Lung (tissue), 11 donors: ENCODE measurements at regions not wholly inside any gene's neighbourhood (a gene's known extent, or its start where the extent isn't known, plus 50 kb on each side); places are given as distances from the start of the nearest gene placed in this dataset.

Experiments
- ATAC-seq: fragments of 200-7000 bp; cut with Tn5 transposase; one replicate; pipeline ENCODE4 v1.9.1; 2020; ENCODE audit warnings: moderate number of reproducible peaks; ENCODE audit not compliant: insufficient read depth, low FRiP score
- DNase-seq, 3 donors: peaks; one replicate each; pipeline ENCODE4 v3.0.0-alpha.2; 2013 to 2017
- H3K27ac ChIP-seq, 2 donors: one replicate each; pipeline ENCODE4 v1.5.1; 2013; ENCODE audit warnings: mild to moderate bottlenecking in 2 of 2, moderate library complexity in 2 of 2, control low read depth in 1 of 2, inconsistent platforms in 1 of 2, low read depth in 1 of 2, low read length in 1 of 2
- H3K27me3 ChIP-seq, 3 donors: one replicate each; pipeline ENCODE4 v1.5.1; 2013; ENCODE audit warnings: low read length in 2 of 3; ENCODE audit not compliant: control insufficient read depth in 3 of 3, insufficient read depth in 3 of 3
- H3K36me3 ChIP-seq, 4 donors: one replicate each; pipeline ENCODE4 v1.5.1; 2013; ENCODE audit warnings: low read length in 4 of 4, mild to moderate bottlenecking in 1 of 4, moderate library complexity in 1 of 4; ENCODE audit not compliant: control insufficient read depth in 4 of 4, insufficient read depth in 4 of 4
- H3K4me1 ChIP-seq, 5 donors: one replicate each; pipeline ENCODE4 v1.5.1; 2013; ENCODE audit warnings: low read length in 5 of 5, mild to moderate bottlenecking in 2 of 5, moderate library complexity in 1 of 5; ENCODE audit not compliant: control insufficient read depth in 5 of 5, insufficient read depth in 5 of 5
- H3K4me3 ChIP-seq: one replicate; pipeline ENCODE4 v1.5.1; 2013; ENCODE audit warnings: mild to moderate bottlenecking, control low read depth, moderate library complexity
- H3K9ac ChIP-seq, 2 donors: one replicate each; pipeline ENCODE4 v1.5.1; 2013; ENCODE audit warnings: low read length in 2 of 2, control low read depth in 1 of 2; ENCODE audit not compliant: insufficient read depth in 1 of 2
- H3K9me3 ChIP-seq, 4 donors: one replicate each; pipeline ENCODE4 v1.5.1; 2013; ENCODE audit warnings: low read length in 3 of 4, mild to moderate bottlenecking in 1 of 4, moderate library complexity in 1 of 4; ENCODE audit not compliant: control insufficient read depth in 4 of 4, insufficient read depth in 3 of 4
- WGBS, 2 donors: extraction: QIAGEN DNeasy Blood & Tissue Kit; methylation state at CpG; one replicate each; pipeline ENCODE4 v1.1.7; 2013; 5-methylcytosine and 5-hydroxymethylcytosine counted together
- TF ChIP-seq, protein P1 (sequence below): IDR thresholded peaks from 2 replicates; pipeline ENCODE4 v1.5.1; 2012; ENCODE audit warnings: mild to moderate bottlenecking; ENCODE audit errors: control extremely low read depth, extremely low read depth
- donor health status: control.
- donor health status: control.
- donor health status: Bipolar disorder and iron deficiency.
- donor health status: healthy.
- donor health status: DM: yes; HTN: yes; CAD: no.

DNA sequence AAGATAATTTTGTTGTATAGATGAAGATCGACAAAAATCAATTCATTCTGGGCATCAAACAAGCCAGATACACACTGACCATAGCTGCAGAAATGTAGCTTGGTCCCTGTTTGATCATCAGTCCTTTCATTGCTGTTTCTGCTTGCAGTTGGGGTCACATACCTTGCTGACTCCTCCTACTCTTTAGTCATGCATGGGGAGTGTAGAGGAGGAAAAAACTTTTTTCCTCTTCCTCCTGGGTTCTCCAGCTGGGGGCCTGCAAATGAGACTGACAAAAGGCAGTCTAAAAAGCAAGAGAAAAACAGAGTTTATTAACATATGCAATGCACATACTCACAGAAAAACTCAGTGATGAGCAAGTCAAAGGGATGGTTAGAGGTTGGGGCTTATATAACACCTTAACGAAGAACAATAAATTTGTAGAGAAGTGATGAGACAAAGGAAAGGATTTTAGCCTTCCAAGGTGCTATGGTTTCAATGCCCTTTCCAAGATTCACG lies 105.8 kb downstream of the QRSL1 start:
- Histone ChIP-seq H3K27ac (no peak overlapping the region), H3K36me3 (no peaks in the 10 kb centered on the region), H3K4me1 (peaks cover 0 to 1% (median 0%) of the 10 kb centered on the region in 5 donors), H3K27me3 (no peaks in the 10 kb centered on the region), H3K4me3 (no peak overlapping the region), H3K9ac (no peak overlapping the region), H3K9me3 (peaks cover 0 to 1% (median 0%) of the 10 kb centered on the region in 4 donors)
- ATAC-seq, result no peak
- TF ChIP-seq, protein P1, sequence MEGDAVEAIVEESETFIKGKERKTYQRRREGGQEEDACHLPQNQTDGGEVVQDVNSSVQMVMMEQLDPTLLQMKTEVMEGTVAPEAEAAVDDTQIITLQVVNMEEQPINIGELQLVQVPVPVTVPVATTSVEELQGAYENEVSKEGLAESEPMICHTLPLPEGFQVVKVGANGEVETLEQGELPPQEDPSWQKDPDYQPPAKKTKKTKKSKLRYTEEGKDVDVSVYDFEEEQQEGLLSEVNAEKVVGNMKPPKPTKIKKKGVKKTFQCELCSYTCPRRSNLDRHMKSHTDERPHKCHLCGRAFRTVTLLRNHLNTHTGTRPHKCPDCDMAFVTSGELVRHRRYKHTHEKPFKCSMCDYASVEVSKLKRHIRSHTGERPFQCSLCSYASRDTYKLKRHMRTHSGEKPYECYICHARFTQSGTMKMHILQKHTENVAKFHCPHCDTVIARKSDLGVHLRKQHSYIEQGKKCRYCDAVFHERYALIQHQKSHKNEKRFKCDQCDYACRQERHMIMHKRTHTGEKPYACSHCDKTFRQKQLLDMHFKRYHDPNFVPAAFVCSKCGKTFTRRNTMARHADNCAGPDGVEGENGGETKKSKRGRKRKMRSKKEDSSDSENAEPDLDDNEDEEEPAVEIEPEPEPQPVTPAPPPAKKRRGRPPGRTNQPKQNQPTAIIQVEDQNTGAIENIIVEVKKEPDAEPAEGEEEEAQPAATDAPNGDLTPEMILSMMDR, result no peak
- DNase-seq, result no peak
- WGBS, 2 donors, result 73 to 74% methylated on average over 3 of the region's 3 CpGs

DNA sequence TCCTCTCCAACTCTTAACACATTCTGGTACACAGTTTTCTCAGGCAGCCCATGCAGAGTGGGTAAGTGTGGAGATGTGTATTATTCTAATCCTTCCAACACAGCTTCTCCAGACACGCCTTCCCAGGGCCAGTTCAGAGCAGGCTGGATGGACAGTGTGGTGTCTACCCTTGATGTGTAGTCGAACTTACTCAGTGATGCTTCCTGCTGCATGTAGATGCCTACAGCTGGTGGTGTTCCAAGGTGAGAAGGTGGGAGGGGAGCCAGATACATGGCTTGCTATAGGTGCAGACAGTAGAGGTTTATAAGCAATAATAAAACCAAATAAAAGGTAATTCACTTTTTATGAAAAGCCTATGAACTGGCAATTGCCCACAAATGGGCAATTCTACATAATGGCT lies 104.0 kb downstream of the QRSL1 start:
- no peak overlapping the region for H3K27ac ChIP-seq
- H3K27me3 ChIP-seq, result no peaks in the 10 kb centered on the region
- TF ChIP-seq, protein P1, result no peak
- no peak overlapping the region for H3K4me3 ChIP-seq
- peaks cover 0 to 4% (median 0%) of the 10 kb centered on the region in 5 donors for H3K4me1 ChIP-seq
- WGBS, 2 donors, result 86 to 93% methylated on average over 2 of the region's 2 CpGs
- no peak overlapping the region for H3K9ac ChIP-seq
- no peak for DNase-seq
- H3K9me3 ChIP-seq, result peaks cover 0 to 1% (median 0%) of the 10 kb centered on the region in 4 donors
- no peak for ATAC-seq
- no peaks in the 10 kb centered on the region for H3K36me3 ChIP-seq

DNA sequence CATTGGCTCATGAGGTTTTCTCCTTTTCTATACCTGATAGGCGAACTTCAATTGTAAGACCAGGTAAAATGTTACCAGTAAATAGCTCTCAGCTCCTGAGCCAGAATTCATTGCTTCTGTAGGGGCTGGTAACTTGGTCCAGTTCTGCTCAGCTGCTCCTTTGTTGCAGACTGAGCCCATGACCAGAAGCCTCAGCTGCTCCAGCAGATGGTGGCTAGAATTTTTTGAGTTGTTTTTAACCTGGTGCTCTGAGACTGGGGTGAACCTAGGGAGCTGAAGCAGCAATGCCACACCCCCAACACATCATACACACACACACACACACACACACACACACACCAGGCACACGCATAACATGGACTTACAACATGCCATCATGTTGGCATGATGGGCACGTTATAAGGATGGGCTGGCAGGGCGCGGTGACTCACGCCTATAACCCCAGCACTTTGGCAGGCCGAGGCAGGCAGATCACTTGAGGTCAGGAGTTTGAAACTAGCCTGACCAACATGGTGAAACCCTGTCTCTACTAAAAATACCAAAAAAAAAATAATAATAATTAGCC lies 103.1 kb downstream of the QRSL1 start:
- 93 to 95% methylated on average over 7 of the region's 7 CpGs for WGBS, 2 donors
- Histone ChIP-seq H3K27me3 (no peaks in the 10 kb centered on the region), H3K27ac (no peak overlapping the region), H3K4me3 (no peak overlapping the region), H3K9me3 (peaks cover 0 to 1% (median 0%) of the 10 kb centered on the region in 4 donors), H3K36me3 (no peaks in the 10 kb centered on the region), H3K4me1 (peaks cover 0 to 4% (median 0%) of the 10 kb centered on the region in 5 donors), H3K9ac (no peak overlapping the region)
- ATAC-seq, result no peak
- TF ChIP-seq, protein P1, result no peak
- DNase-seq, result no peak

DNA sequence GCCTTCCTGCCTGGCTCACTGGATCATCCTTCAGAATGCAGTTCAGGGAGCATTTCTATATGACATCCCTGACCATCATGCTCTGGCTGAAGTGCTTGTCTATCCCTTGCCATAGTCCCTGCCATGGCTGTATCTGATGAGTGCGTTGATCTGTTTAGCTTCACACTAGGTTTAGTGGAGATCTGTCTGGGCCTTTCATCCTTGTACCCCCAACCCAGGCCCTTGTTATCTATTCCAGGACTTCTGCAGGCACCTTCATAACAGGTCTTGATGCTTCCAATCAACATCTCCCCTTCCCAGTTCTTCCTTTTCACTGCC lies 102.4 kb downstream of the QRSL1 start:
- H3K9me3 ChIP-seq, result peaks cover 0 to 1% (median 0%) of the 10 kb centered on the region in 4 donors
- no peaks in the 10 kb centered on the region for H3K27me3 ChIP-seq
- H3K27ac ChIP-seq, result no peak overlapping the region
- no peak overlapping the region for H3K4me3 ChIP-seq
- no peak for ATAC-seq
- H3K36me3 ChIP-seq, result no peaks in the 10 kb centered on the region
- 94 to 100% methylated on average over 1 of the region's 1 CpG for WGBS, 2 donors
- no peak overlapping the region for H3K9ac ChIP-seq
- TF ChIP-seq, protein P1, result no peak
- no peak for DNase-seq
- H3K4me1 ChIP-seq, result peaks cover 0 to 4% (median 0%) of the 10 kb centered on the region in 5 donors
